ENCODE measurements at regions not wholly inside any gene's neighbourhood (a gene's known extent, or its start where the extent isn't known, plus 50 kb on each side); places are given as distances from the start of the nearest gene placed in this dataset.

DNA sequence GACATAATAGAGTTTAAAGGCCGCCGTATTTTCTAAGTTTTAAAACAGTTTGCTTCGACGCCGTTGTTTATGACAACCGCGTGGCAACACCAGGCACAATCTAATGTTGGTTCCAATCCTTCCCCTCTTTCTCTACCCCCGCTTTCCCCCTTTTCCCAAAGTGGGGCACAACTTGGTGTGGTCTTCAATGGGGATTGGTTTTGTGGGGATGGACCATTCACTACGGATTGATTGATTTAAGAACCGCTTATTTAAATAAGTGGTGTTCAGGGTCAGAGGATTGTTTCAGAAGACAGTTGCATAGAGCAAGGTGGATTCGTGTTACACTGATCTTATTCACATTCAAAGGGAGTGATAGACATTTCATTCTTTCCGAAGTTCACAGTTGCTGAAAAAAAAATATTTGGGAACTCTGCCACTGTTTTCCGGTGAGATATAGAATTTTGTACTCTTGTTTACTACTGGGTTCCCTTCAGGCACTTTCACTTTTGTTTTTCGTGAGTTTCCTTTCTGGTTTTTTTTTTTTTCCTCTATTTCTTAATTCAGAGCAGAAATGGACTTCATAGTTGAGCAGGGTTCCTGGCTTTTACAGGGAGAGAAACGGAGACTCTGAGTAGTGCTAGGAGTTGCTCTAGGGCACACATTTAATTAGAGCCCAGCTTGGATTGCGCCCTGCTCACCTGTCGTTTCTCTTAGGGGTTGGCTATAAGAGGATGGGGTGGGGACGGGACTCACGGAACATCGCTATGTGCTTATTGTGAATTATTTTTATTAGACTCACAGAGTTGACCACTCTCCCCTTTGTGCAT, 79.6 kb upstream of the AK4 start:
- TF ChIP-seq, protein P1, sequence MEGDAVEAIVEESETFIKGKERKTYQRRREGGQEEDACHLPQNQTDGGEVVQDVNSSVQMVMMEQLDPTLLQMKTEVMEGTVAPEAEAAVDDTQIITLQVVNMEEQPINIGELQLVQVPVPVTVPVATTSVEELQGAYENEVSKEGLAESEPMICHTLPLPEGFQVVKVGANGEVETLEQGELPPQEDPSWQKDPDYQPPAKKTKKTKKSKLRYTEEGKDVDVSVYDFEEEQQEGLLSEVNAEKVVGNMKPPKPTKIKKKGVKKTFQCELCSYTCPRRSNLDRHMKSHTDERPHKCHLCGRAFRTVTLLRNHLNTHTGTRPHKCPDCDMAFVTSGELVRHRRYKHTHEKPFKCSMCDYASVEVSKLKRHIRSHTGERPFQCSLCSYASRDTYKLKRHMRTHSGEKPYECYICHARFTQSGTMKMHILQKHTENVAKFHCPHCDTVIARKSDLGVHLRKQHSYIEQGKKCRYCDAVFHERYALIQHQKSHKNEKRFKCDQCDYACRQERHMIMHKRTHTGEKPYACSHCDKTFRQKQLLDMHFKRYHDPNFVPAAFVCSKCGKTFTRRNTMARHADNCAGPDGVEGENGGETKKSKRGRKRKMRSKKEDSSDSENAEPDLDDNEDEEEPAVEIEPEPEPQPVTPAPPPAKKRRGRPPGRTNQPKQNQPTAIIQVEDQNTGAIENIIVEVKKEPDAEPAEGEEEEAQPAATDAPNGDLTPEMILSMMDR (IDR thresholded peaks at IDR 0.05; ENCODE audit: poor library complexity, severe bottlenecking) = no peak
- TF ChIP-seq POLR2AphosphoS5 (IDR thresholded peaks at IDR 0.05) = no peak
- no peak for TF ChIP-seq EP300 (conservative IDR thresholded peaks at IDR 0.05; ENCODE audit: poor library complexity, severe bottlenecking)
- no peak for TF ChIP-seq RAD21 (conservative IDR thresholded peaks at IDR 0.05)
